HG03575 (cell line): ENCODE measurements at regions not wholly inside any gene's neighbourhood (a gene's known extent, or its start where the extent isn't known, plus 50 kb on each side); places are given as distances from the start of the nearest gene placed in this dataset.

Experiments used
- ATAC-seq: cut with Tn5 transposase; IDR thresholded peaks from one replicate; pipeline ENCODE4 v1.9.1; 2021; ENCODE audit not compliant: unreplicated experiment, insufficient number of reproducible peaks, low FRiP score; ENCODE audit errors: extremely low read depth

DNA sequence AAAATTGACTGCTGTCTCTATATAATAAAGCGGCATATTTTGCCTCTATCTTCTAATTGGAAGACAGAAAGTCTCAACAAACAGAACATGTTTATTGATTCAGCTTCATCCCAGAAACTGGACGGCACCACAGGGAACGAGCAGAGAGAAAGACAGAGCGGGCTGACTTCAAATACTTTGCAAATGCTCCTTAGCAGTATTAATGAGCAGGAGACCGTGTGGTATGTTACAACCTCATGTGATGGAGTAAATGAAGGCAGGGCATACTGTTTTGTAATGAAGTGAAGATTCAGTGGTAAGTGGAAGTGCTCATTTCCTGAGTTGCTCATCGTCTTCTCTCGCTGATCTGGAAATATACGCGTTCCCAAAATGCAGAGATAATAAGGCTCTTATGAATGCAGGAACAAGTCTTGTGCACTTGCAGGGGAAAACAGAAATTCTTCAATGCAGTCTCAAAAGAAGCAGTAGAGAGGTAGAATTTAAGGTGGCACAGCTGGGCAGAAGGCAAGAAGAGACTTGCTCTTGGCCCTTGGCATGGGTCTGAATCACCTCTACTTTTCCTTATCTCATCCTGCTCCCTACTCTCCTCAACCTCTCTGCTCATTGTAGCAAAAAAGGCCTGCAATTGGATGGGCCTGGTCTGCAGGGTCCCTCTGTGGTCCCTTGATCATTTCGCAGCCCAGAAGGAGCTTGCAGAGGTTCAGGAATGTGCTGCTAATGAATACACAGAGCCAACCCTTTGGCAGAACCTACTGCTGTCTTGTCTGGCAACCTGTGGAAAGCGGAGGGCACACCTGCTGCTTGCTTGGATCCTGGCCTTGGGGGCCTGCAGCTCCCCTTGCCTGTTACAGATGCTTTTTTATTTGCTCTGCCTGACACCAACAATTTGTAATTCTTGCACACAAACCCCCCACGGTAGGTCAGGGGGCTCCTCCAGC lies 604.9 kb upstream of the CFAP20DC start:
- no peak for ATAC-seq

GRCh38 chr3:59654123-59654479 lies 604.3 kb upstream of the CFAP20DC start:
- ATAC-seq: no peak

GRCh38 chr3:59653405-59654122 lies 603.7 kb upstream of the CFAP20DC start:
- ATAC-seq: no peak

- no peak for ATAC-seq
Measured at GRCh38 chr3:59644479-59645402, 594.9 kb upstream of the CFAP20DC start.

- ATAC-seq: no peak
Measured at GRCh38 chr3:59641169-59641899, 591.5 kb upstream of the CFAP20DC start.

GRCh38 chr3:59632760-59633573 lies 583.1 kb upstream of the CFAP20DC start:
- no peak for ATAC-seq

GRCh38 chr3:59631482-59631881 lies 581.7 kb upstream of the CFAP20DC start:
- ATAC-seq: no peak

GRCh38 chr3:59621037-59621436 lies 571.2 kb upstream of the CFAP20DC start:
- ATAC-seq: no peak

DNA sequence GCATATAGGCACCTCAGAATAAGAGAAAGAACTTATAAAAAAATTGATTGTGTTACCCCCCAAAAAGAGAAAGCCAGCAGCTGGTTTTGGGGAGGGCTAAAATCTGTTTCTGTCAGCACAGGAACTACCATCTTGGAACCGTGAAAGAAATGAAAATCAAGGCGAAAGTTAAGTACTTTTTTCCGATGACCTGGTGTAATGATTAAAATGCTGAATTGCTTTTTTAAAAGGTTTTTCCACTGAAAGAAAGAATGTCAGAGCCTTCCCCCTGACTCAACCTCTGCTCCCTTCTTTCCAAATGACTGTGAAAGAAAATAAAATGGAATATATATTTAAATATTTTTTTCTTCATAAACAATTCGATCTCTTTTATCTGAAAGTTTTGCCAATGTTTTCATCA lies 570.5 kb upstream of the CFAP20DC start:
- no peak for ATAC-seq

DNA sequence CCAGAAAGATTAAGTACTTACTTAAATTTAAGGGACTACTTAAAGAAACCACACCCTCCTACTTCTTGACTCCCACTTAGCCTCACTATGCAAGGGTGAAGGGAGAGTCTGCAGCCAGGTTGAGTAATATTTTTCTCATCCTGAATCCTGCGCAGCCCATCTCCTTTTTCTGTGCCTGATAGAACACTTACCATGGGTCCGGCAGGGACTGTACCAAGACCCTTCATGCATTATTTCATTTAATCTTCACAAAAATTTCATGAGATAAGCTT lies 562.6 kb upstream of the CFAP20DC start:
- no peak for ATAC-seq

- ATAC-seq: no peak
Measured at GRCh38 chr3:59611649-59612443, 562.0 kb upstream of the CFAP20DC start.

DNA sequence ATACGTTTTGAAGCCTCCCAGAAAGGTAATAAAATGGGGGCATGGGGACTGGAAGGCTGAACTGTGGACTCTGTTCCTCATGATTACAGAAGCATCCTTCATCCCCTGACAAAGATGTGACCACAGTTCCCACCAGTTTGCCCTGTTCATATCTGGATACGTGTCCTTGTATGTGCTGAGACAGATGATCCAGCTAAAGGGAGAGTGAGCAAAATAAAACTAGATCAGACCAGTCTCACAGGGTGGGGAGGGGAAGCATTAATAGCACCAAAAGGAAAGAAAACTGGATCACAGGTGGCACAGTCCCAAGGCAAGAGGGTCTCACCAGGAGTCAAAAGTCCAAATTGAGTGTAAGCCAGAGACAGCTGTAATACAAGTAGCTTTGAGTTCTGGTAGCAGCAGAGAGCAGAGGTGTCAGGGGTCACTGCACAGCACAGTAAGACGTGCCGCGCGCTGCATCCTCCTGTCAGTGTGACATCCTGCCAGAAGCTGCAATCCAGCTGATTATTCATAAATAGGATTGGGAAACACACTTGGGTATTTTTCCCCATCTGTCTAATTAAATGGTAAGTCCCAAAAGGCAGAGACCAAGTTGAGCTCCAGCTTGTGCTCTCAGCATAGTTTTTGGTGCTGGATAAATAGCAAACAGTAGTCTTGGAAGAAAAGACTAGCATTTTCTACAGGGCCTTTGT lies 560.0 kb upstream of the CFAP20DC start:
- no peak for ATAC-seq

- ATAC-seq: no peak
Measured at GRCh38 chr3:59608356-59608755, 558.5 kb upstream of the CFAP20DC start.

DNA sequence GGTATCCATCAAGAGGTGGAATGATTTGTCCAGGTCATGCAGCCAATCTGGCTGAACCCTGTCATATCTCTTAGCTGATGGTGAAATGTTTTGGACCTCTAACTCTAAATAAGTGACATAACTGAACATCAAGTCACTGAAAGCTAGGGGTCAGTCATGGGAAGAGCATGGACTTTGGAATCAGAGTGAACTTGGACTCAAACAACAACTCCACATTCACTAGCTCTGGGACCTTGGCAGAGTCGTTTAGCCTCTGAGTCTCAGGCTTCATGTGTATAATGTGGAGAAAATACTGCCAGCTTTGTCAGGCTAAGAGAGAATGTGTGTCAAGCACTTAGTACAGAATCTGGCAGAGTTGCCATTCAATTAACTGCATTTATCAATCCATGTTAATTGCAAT lies 557.8 kb upstream of the CFAP20DC start:
- ATAC-seq: no peak

- ATAC-seq: no peak
Measured at GRCh38 chr3:59606638-59607266, 556.9 kb upstream of the CFAP20DC start.

DNA sequence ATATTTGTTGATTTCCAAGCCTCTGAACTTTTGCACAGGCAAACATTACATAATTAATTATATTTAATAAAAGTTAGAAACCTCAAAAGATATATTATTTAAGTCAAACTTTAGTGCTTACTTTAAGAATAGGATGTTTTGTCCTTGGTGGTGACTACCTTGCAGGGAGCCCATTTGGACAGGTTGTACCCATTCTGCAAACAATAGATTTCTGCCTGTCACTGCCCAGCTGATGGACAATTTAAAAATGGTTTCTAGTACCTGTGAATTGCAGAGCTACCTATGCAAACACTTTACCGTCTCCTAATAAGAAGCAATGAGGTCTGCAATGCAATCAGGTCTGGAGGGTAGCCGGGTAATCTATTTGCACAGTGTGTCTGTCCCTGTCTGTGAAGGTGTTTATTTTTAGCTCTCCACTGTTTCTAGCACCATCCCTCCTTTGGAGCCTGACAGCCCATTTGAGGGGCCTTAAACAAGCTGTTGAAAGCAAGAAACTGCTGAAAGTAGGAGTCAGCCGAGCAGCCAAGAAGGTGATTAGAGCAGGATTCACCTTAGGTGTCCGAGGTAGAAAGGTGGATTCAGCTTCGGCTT lies 556.2 kb upstream of the CFAP20DC start:
- no peak for ATAC-seq
